ENCODE measurements at regions not wholly inside any gene's neighbourhood (a gene's known extent, or its start where the extent isn't known, plus 50 kb on each side); places are given as distances from the start of the nearest gene placed in this dataset.

GRCh38 chr5:8050616-8051175 is 181.7 kb downstream of the MTRR start:
- DNase-seq (ENCODE audit: low spot score): no peak

GRCh38 chr5:8053270-8053669 is 184.3 kb downstream of the MTRR start:
- no peak for DNase-seq (ENCODE audit: low spot score)

DNA sequence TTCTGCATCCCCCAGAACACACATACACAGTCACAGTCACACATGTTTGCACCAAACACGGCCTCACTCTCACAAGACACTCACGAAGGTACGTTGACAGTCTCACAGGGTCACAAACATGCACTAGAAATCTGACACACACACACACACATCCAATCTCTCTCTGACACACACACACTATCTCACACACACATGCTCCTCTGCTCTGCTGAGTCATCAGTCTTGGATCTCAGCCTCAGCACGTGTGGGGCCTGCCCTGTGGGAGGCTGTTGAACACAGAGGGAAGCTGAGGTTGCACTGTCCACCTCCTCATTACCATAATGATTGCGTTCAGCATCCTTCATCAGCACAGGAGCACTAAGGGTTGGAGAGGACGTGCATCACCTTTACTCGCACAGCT is 188.8 kb downstream of the MTRR start:
- no peak for DNase-seq (ENCODE audit: low spot score)

DNA sequence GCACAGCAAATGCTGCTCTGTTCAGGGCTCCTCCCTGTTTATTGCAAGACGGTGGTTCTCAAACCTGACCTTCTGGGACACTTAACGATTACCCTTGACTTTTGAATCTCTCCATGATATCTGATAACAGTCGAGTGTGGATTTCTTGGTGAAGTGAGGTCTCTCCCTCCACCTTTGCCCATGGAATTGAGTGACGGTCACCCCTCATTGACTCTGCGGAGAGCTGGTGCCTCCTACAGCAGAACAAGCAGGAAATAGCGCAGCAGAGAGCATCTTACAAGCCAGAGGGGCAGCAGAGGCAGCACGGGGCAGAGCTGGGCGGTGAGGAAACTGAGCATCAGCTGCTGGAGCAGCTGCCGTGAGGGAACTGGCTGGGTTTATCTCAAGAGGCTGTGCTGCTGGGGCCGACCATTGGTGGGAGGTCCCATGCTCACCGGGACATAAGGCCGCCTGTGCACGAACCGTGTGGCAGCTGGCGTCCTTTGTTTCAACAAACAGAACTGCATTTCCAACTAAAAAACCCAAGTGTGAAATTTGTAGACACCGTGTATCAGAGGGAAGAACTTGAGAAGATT is 189.8 kb downstream of the MTRR start:
- DNase-seq (ENCODE audit: low spot score): no peak

DNA sequence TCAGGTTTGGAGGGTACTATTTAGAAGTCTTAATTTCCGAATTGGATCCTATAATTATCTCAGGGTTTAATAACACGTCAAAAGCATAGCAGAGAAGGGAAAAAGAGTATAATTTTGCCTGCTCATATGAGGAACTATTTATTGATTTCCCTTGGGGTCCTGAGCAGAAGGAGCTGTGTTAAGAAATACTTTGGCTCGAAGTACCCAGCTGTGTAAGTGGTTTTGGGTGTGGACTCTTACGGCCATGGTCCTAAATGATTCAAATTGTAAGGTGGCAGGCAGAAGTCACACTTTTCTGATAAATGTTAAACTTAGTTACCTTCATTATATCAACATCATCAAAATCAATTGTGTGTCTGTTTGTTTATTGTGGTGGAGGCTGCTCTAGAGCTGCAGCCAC is 190.4 kb downstream of the MTRR start:
- DNase-seq (ENCODE audit: low spot score): no peak

DNA sequence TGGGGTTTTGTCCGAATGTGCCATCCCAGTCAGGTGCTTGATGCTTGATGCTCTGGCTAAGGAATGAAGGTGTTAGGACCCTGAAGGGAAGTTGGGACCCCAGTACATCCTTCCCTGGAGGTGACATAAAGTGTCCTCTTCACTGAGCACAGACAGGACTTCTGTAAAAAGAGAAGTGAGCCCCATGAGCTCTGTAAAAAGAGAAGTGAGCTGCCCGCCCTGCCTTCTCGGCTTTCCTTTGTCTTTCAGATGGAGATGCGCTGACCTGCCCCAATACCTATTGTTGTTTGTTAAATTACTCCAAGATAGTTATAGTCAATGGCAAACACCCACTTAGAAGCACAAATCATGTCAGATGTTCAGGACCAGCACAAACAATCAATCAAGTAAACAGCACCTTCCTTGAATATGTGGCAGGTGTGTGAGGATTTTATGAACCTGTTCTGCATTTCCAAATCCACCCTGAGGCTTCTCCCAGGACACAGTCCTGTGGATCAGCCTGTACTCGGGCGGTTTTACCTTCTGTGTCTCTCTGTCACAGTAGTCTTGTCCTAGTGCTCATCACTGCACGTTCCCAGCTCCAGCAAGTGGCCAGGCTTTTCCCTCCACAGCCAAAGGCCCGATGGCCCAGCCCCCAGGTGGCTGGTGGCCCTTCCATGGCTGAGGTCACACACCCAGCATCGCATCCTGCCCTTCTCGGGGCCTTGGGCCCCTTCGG is 191.4 kb downstream of the MTRR start:
- DNase-seq (ENCODE audit: low spot score): no peak

DNA sequence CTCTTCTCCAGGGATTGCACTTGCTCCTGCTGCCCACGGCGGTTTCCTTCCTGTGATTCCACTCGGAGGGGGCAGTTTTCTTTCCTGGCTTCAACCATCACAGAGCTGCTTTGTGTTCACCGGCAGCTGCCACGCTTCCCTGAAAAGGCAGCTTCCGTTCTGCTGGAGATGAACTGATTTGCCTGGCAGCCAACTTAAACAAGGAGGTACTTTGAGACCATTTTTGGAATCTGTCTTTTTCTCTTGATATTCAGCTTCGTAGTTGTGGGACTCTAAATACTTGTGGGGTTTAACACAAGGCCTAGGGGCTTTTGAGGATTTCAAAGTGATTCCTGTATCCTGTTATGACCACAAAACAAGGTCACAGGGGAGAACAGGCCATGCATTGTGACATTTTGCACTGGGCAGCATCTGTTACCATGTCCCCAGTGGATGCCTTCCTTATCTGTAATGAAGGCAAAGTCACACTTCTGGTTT is 192.0 kb downstream of the MTRR start:
- no peak for DNase-seq (ENCODE audit: low spot score)

DNA sequence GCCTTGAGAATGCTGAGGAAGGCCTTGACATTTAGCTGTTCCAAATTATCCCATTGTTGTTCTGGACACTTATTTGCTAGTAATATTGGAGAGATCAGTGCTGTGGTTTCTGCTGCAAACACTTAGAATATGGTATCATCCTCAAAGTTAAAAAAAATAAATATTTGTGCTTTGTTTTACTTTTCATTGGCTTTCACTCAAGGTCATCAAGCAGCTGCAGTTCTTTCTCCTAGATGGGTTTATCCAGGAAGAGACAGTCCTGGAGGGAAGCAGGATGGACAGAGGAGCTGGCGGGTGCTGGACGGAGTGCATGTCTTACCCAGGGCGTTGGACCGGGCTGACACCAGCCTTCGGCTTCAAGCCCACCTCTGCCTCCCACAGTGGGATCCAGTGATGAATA is 193.6 kb downstream of the MTRR start:
- no peak for DNase-seq (ENCODE audit: low spot score)

- no peak for DNase-seq (ENCODE audit: low spot score)
Measured at GRCh38 chr5:8068078-8068477, 199.1 kb downstream of the MTRR start.

DNA sequence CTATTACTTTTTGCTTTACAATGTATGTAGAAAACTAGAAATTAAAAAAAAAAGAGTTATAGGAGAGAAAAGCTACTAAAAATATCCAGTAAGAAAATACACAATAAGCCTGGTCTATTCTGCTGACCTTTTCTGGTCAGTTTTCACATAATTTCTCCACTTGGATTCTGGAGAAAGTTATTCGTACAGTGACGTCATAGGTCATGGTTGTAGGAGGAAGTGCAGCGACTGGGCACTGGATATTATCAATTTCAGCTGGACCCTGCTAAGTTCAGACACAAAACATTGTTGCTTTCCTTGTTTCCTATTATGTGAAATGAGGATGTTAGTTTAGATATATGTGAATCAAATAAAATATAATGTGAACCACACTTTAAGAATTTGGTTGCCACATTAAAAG is 201.2 kb downstream of the MTRR start:
- no peak for DNase-seq (ENCODE audit: low spot score)

GRCh38 chr5:8079056-8079455 is 210.1 kb downstream of the MTRR start:
- no peak for DNase-seq (ENCODE audit: low spot score)

DNA sequence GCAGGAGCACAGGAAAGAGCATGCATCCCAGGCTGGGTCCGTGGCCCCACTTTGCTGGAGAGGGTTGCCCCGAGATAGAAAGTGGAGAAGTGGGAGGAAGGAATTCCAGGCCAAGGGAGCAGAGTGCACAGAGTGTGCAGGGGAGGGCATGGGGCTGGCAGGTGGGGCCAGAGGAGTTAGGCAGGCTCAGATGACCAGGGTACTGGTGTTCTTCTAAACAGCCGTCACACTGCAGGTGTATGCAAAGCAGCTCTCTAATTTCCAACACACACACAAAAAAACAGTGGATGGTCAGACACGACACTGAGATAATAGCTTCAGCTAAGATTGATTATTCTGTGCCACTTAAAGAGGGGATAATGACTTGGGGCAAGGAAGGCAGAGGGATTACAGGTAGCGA is 212.2 kb downstream of the MTRR start:
- no peak for DNase-seq (ENCODE audit: low spot score)

DNA sequence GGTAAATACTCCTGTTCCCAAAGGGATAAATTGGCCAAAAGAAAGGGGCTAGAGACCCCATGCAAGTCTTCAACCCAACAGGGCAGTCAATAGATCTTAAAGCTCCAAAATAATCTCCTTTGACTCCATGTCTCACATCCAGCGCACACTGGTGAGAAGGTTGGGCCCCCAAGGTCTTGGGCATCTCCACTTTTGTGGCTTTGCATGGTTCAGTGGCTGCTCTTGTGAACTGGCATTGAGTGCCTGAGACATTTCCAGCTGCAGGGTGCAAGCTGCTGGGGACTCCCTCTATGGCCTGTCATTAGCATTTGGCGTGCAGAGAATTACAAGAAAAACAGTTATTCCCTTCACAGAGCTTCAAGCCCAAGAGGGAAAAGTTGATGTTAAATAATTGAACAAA is 224.7 kb downstream of the MTRR start:
- DNase-seq (ENCODE audit: low spot score): no peak

- DNase-seq (ENCODE audit: low spot score): no peak
Measured at GRCh38 chr5:8094304-8094703, 225.4 kb downstream of the MTRR start.

- no peak for DNase-seq (ENCODE audit: low spot score)
Measured at GRCh38 chr5:8097146-8097545, 228.2 kb downstream of the MTRR start.

GRCh38 chr5:8098081-8098480 is 229.1 kb downstream of the MTRR start:
- no peak for DNase-seq (ENCODE audit: low spot score)

- DNase-seq (ENCODE audit: low spot score): no peak
Measured at GRCh38 chr5:8102714-8103113, 233.8 kb downstream of the MTRR start.

DNA sequence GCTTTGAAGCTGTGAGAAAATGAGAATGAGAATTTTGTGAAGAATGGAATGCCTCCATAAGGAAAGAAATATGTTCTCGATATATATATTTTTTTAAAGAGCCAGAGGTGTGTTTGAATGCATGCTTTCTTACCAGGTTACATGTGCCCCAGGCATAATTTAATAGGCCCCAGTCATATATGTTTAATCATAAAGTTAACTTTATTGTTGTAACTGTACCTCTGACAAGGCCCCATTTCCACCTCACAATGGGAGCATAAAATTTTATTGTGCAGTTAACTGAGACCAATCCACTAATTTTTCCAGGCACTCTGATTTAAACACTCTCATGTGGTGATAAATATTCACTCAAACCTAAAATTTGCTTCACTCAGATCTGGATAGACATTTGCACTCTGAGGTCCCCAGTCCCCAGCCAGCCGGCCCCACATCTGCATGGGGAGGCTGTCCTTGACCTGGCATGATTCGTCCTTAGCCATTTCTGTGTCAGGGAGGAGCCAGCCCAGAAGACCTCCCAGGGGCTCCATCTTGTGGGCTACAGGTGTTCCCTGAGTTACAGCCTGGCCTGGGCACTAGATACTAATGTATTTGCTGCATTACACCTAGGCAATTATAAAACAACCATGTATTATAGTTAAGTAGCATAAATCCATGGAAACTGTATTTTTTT is 245.8 kb downstream of the MTRR start:
- no peak for DNase-seq (ENCODE audit: low spot score)

DNA sequence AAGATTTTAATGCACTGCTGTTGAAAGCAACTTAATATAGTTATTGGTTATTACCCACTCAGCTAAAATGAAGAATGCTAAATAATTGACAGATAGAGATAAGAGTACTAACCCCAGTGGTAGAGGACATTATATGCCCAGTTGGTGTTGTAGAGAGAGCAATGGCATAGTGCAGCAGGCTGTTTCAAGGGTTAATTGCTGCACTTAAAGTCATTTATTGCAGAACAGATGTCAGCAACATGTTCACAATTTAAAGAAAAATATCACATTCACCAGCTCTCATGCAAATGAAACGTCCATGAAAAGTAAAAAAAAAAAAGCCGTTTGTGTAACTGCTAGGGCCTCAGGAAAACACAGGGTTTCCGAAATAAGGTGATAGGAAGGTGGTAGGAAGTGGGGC is 254.6 kb downstream of the MTRR start:
- DNase-seq (ENCODE audit: low spot score): no peak

DNA sequence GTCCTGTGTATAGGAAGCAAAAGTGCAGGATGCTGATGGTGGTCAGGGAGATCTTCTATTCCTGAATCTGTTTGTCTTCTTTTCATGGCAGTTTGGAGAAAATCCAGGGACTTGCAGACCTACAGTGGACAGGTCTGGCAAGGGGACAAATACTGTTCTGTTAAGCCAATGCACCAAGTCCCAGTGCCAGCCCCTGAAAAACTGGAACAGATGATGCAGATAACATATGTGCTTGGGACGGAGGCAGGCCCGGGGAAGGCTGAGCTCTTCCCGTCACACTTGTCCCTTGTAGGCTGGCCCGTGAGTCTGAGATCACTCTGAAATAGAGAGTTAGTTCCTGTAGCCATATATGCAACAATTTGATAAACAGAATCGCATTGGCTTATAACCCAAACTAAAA is 265.7 kb downstream of the MTRR start:
- DNase-seq (ENCODE audit: low spot score): no peak

DNA sequence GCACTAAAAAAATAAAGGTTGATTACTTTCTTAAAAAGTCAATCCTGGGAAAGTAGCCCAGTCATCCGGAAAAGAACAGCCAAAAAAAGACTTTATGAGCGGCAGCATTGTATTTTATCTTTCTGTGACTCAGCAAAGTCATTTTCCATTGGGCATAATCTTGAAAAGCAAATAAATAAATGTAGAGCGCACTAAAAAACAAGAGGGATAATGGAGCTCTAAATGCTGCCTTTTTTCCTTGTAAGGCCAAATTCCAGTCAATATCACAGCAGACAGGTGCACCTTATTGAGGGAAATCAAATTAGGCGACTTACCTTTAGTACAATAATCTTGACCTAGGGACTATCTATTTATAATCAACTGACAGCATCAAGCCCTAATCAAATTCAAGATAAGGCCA is 266.8 kb downstream of the MTRR start:
- DNase-seq (ENCODE audit: low spot score): no peak

DNA sequence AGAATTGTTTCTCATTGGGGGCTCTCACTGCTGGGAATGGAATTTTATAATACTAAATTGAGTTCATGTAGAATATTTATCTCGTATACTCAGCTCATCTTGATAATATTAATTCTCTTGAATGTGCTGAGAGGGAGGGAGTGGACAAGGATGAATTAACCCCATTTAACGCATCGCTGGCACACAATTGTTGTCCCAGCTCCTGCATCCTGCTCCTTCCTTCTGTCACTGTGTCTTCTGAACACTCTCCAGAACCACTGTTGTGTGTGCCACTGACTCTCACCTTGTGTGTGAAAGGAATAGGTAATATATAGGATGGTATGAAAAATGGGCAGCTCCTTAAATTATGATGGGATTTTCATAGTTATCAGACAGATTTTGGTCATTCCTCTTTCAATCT is 267.3 kb downstream of the MTRR start:
- DNase-seq (ENCODE audit: low spot score): no peak

DNA sequence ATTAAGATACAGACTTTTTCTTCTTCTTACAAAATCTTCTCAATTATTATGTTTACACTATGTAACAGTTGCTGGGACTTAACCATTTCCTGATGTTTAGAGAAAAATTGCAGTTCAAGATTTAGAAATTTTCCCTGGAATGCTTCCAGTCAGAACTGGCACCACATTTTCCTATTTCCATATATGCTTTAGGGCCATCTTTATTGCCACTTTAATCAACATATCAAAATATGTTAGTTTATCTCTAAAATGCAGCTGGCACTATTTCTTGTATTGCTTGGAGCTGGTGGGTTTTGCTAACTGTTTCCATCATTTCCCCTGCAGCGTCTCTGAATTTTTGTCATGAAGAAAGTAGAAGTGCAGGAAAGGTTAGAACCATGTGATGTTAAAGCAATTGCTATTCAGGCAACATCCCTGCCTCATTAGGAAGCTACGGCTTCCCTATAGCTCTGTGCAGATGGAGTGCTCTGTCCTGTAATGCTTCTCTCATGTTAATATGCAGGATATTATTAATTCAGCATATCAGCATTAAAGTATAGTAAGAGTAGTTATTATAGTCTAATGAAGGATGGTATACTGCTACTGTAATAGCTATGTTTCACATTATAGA is 269.1 kb downstream of the MTRR start:
- DNase-seq (ENCODE audit: low spot score): no peak
